ENCODE measurements at regions not wholly inside any gene's neighbourhood (a gene's known extent, or its start where the extent isn't known, plus 50 kb on each side); places are given as distances from the start of the nearest gene placed in this dataset.

DNA sequence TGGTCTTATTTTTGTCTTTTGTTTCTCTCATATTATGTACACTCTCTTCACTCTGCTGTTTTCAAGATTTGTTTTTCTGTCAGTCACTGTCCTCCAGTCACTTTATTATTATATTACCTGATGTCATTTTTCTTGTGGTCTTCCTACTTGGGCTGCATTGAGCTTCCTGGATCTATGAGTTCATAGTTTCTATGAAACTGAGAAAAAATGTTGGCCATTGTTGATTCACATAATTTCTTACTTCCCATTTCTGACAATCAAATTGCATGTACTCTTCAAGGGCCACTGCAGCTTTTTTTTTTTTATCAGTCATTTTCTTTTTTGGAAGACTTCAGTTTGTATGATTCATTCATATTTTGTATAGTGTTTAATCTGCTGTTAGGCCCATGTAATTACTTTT lies 1180.6 kb upstream of the GBE1 start:
- no peak for DNase-seq (ENCODE audit: low read depth in 2 of 2, low spot score in 1 of 2)

DNA sequence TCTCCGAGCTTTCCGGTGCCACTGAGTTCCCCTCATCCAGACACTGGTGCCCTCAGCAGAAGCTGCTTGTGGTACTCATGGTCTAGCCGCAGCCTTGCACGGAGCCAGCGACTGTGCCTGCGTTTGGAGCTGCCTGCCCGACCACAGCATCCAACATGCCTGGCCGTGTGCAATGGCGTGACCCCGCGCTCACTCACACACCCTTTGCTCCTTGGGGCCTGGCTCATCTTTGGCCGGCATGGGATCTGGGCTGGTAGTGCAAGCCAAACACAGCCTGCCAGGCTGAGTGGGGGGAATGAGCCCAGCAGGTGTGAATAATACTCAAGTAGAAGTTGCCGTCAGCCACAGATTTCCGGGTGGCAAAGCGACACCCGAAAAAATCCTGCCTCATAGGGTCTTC lies 1178.7 kb upstream of the GBE1 start:
- no peak for DNase-seq (ENCODE audit: low read depth in 2 of 2, low spot score in 1 of 2)

DNA sequence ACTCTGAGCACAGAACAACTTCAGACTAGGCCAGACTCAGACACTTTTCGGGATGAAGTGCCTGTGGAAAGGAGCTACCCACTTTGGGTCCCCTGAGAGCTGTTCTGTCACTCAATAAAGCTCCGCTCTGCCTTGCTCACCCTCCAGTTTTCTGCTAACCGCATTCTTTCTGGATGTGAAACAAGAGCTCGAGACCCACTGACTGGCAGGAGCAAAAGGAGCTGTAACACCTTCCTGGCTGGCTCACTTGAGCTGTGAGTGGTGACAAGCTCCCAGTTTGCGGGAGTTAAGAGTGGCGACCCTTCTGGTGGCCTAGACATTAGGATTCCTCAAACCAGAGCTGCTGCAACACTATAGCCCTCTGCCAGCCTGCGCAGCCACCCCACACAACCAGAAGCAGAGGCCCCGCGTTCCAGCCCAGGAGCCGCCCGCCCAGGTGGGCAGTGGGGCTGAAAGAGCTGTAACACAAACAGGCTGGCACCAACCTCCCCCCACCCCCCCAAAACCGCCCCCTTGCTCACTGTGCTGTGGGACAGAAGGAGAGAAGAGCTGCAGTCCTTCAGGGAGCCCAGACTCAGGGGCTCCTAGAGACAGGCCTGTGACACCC lies 1178.1 kb upstream of the GBE1 start:
- DNase-seq (ENCODE audit: low read depth in 2 of 2, low spot score in 1 of 2) = no peak

GRCh38 chr3:82938821-82939328 lies 1177.4 kb upstream of the GBE1 start:
- DNase-seq (ENCODE audit: low read depth in 2 of 2, low spot score in 1 of 2) = no peak

DNA sequence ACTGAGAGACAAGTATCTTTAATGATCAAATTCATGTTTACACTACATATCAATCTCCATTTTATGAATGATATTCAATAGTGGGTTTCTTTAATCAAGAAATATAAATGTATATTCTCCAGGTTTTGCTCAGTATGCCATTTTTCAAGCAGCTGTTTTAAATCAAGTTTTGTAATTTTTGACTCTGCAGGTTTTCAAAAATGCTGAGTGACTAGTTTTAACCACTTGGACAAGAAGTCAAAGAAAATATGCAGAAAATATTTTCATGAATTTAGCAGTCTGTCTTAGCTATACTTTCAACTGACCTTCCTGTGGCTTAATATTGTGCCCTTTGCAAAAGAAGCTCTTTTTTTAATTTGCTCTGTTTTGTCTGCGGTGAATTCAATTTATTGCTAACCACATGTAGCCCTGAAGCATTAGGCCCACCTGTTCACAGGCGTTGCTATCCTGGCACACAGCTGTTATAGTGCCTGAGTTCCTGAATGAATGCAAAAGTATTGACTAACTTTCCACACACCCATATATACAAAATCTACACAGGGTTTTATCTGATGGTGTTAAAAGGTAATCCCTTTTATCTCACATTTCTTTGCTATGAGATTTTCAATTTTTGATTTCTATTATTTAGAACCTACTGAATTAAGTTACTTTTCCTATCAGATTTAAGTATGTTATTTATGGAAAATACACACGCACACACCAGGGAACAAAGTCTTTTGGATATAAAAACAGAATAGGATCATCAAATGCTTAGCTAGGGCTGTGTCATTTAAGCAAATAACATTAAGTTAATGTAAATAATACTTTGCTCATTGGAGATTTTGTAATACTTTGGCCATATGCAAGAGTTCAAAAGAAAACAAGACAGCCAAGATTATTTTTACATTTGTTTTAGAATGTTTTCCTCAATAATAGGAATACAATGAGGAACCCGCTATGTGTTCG lies 1166.1 kb upstream of the GBE1 start:
- DNase-seq (ENCODE audit: low read depth in 2 of 2, low spot score in 1 of 2) = no peak

GRCh38 chr3:82891028-82891427 lies 1129.6 kb upstream of the GBE1 start:
- no peak for DNase-seq (ENCODE audit: low read depth in 2 of 2, low spot score in 1 of 2)

DNA sequence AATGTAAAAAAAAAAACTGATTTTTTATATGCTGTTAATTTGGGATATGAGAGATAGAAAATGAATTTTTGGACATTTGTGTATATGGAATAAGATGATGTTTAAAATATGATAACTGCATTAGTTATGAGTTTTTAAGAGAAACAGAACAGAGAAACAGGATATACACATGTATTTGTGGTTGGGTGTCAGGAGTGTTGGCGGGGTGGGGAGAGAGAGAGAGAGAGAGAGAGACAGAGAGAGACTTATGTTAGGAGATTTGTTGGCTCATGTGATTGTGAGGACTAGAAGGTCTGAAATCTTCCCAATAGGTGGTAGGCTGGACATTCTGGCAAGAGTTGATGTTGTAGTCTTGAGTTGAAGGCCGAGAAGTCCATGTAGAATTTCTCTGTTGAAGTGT lies 1121.6 kb upstream of the GBE1 start:
- no peak for DNase-seq (ENCODE audit: low read depth in 2 of 2, low spot score in 1 of 2)

- DNase-seq (ENCODE audit: low read depth in 2 of 2, low spot score in 1 of 2) = no peak
Observed at GRCh38 chr3:82875401-82875800, 1114.0 kb upstream of the GBE1 start.

DNA sequence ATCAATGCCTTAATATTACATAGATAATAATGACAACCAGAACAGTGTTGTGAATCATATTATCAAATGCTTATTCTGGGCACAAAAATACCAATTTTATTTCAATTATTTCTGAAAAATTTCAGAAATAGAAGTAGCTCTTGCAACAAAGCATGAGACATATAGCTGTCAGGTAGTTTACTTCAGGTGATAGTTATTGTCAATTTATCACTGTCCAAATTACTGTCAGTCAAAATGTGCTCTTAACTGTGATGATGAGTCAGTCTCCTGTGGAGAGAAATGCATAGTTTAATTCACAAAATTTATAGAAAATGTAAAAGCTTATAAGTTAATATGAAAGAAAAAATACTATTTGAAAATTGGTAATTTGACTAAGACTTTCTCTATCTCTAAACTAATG lies 1078.4 kb upstream of the GBE1 start:
- no peak for DNase-seq (ENCODE audit: low read depth in 2 of 2, low spot score in 1 of 2)

GRCh38 chr3:82834098-82834497 lies 1072.7 kb upstream of the GBE1 start:
- no peak for DNase-seq (ENCODE audit: low read depth in 2 of 2, low spot score in 1 of 2)

DNA sequence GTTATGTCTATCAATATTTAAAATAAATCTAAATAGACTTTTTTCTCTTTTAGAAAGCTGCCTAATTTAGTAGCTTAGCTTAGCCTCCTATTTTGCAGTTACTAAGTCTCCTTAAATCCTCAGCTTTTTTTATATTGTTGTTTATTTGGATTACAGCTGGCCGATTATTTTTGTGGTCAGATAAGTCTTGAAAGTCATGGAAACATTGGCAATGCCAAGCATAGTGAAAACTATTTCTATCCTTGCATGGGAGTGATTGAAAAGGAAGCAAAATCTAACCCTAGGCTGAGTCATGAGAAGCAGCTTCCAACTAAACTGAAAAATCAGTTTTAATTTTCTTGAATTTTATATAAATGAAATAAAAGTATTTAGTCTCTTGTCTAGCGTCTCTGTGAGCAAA lies 1063.0 kb upstream of the GBE1 start:
- DNase-seq (ENCODE audit: low read depth in 2 of 2, low spot score in 1 of 2) = no peak

- no peak for DNase-seq (ENCODE audit: low read depth in 2 of 2, low spot score in 1 of 2)
Observed at GRCh38 chr3:82816086-82816485, 1054.6 kb upstream of the GBE1 start.

GRCh38 chr3:82815417-82816058 lies 1054.1 kb upstream of the GBE1 start:
- no peak for DNase-seq (ENCODE audit: low read depth in 2 of 2, low spot score in 1 of 2)

DNA sequence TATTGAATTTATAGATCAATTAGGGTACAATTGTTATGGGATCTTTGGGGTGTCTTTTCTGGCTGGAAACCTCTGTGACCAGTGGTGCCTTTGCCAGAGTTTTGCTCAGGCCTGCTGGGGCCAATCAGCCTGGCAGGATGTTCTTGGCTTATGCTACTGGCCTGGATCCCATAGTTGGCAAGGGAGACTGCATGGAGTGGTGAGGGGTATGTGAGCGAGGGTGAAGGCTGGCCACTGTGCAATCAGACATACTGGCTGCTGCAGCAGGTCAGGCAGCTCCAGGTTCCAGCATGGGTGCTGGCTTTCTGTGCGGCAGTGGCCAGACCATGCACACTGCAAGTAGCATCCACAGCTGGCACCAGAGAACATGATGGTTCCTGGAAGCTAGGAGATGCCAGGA lies 1053.2 kb upstream of the GBE1 start:
- no peak for DNase-seq (ENCODE audit: low read depth in 2 of 2, low spot score in 1 of 2)

DNA sequence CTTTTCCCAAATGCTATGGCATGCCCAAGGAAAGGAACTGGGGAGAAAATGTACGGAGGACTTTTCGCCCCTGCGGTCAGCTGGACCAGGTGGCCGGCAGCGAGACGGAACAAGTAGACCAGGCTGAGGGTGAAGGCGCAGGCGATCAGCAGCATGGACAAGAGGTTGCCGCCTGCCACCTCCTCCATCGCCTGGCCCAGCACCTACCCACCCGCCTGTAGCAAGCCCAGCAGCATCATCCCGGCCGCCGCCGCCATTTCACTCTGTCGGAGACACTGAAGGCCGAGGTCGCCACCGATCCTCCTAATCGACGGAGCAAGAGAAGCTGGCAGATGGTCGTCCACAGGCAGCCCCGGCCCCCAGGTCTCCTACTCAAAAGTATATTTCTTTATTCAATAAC lies 1046.3 kb upstream of the GBE1 start:
- no peak for DNase-seq (ENCODE audit: low read depth in 2 of 2, low spot score in 1 of 2)

DNA sequence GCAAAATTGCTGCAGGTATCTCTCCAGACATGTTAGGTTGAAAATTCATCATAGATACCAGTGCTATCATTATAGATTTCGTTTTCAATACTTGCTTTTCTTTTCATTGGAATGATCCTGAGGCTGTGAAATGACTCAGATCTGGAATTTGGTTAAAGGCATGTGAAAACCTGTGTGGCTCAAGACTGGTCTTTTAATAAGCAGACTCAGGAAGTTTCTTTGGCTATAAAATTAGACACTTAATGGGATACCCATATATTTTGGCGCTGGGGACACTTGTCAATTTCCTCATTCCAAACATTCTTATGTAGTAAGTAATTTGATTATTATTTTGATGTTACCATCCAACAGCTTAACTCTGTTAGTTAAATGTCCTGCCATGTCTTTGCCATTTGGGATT lies 1041.1 kb upstream of the GBE1 start:
- DNase-seq (ENCODE audit: low read depth in 2 of 2, low spot score in 1 of 2) = no peak

GRCh38 chr3:82800248-82800647 lies 1038.8 kb upstream of the GBE1 start:
- DNase-seq (ENCODE audit: low read depth in 2 of 2, low spot score in 1 of 2) = no peak

- no peak for DNase-seq (ENCODE audit: low read depth in 2 of 2, low spot score in 1 of 2)
Observed at GRCh38 chr3:82796765-82797164, 1035.3 kb upstream of the GBE1 start.

- no peak for DNase-seq (ENCODE audit: low read depth in 2 of 2, low spot score in 1 of 2)
Observed at GRCh38 chr3:82791241-82791640, 1029.8 kb upstream of the GBE1 start.

- DNase-seq (ENCODE audit: low read depth in 2 of 2, low spot score in 1 of 2) = no peak
Observed at GRCh38 chr3:82790307-82791097, 1029.1 kb upstream of the GBE1 start.

GRCh38 chr3:82783194-82783593 lies 1021.7 kb upstream of the GBE1 start:
- no peak for DNase-seq (ENCODE audit: low read depth in 2 of 2, low spot score in 1 of 2)
